ENCODE measurements at regions not wholly inside any gene's neighbourhood (a gene's known extent, or its start where the extent isn't known, plus 50 kb on each side); places are given as distances from the start of the nearest gene placed in this dataset.

- no peak for TF ChIP-seq CTCF (IDR thresholded peaks at IDR 0.05)
- TF ChIP-seq EP300 (IDR thresholded peaks at IDR 0.05): no peak
- TF ChIP-seq POLR2A (IDR thresholded peaks at IDR 0.05): no peak
- no peak for TF ChIP-seq POLR2AphosphoS5 (IDR thresholded peaks at IDR 0.05)
Measured at GRCh38 chr7:91653286-91653685, 227.2 kb downstream of the MTERF1 start.
